ENCODE measurements at regions not wholly inside any gene's neighbourhood (a gene's known extent, or its start where the extent isn't known, plus 50 kb on each side); places are given as distances from the start of the nearest gene placed in this dataset.

- Histone ChIP-seq H3K9me3 (ENCODE audit: low read length) (no peaks in the 10 kb centered on the region), H3K4me1 (ENCODE audit: insufficient read depth, low read length, poor library complexity, severe bottlenecking) (no peaks in the 10 kb centered on the region), H3K27ac (ENCODE audit: low read depth, low read length, poor library complexity, severe bottlenecking) (no peak overlapping the region), H3K9me2 (ENCODE audit: insufficient read depth, low read length) (no peaks in the 10 kb centered on the region), H2AFZ (ENCODE audit: low read length) (no peak overlapping the region), H4K20me1 (ENCODE audit: insufficient read depth, low read length) (no peaks in the 10 kb centered on the region), H3K4me2 (ENCODE audit: low read length) (no peak overlapping the region), H3K4me3 (ENCODE audit: low read depth, low read length, poor library complexity, severe bottlenecking) (no peak overlapping the region), H3K36me3 (ENCODE audit: insufficient read depth, low read length) (no peaks in the 10 kb centered on the region), H3K79me2 (ENCODE audit: insufficient read depth, low read depth, low read length) (no peaks in the 10 kb centered on the region)
- ChIA-PET POLR2A (no interaction called here), CTCF (ENCODE audit: unreplicated experiment) (no interaction called here)
- no peak for DNase-seq (ENCODE audit: low spot score)
- no peak for TF ChIP-seq EZH2phosphoT487 (IDR thresholded peaks at IDR 0.05; ENCODE audit: borderline replicate concordance, low read depth, low read length)
- TF ChIP-seq, protein P1, sequence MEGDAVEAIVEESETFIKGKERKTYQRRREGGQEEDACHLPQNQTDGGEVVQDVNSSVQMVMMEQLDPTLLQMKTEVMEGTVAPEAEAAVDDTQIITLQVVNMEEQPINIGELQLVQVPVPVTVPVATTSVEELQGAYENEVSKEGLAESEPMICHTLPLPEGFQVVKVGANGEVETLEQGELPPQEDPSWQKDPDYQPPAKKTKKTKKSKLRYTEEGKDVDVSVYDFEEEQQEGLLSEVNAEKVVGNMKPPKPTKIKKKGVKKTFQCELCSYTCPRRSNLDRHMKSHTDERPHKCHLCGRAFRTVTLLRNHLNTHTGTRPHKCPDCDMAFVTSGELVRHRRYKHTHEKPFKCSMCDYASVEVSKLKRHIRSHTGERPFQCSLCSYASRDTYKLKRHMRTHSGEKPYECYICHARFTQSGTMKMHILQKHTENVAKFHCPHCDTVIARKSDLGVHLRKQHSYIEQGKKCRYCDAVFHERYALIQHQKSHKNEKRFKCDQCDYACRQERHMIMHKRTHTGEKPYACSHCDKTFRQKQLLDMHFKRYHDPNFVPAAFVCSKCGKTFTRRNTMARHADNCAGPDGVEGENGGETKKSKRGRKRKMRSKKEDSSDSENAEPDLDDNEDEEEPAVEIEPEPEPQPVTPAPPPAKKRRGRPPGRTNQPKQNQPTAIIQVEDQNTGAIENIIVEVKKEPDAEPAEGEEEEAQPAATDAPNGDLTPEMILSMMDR (conservative IDR thresholded peaks at IDR 0.05; ENCODE audit: low read length) = no peak
- intact Hi-C loops (cut with micrococcal nuclease; ENCODE audit: unreplicated experiment) = no loop called here
- BruUV-seq (replicated peaks) = no TSS peak
Measured at GRCh38 chr6:96685702-96686101, 122.8 kb downstream of the FHL5 start.

GRCh38 chr6:96683819-96684528, 121.0 kb downstream of the FHL5 start:
- H3K4me3 ChIP-seq (ENCODE audit: low read depth, low read length, poor library complexity, severe bottlenecking) = no peak overlapping the region
- H4K20me1 ChIP-seq (ENCODE audit: insufficient read depth, low read length) = no peaks in the 10 kb centered on the region
- POLR2A ChIA-PET = interaction anchor here (0.8 kb wide), 2 partner anchors 9 to 33 kb away, joined by 3 read pairs; no protein-coding TSS in a partner anchor
- intact Hi-C loops (cut with micrococcal nuclease; ENCODE audit: unreplicated experiment) = no loop called here
- no peak for DNase-seq (ENCODE audit: low spot score)
- no peaks in the 10 kb centered on the region for H3K9me2 ChIP-seq (ENCODE audit: insufficient read depth, low read length)
- H3K9me3 ChIP-seq (ENCODE audit: low read length) = no peaks in the 10 kb centered on the region
- no peak overlapping the region for H3K27ac ChIP-seq (ENCODE audit: low read depth, low read length, poor library complexity, severe bottlenecking)
- TF ChIP-seq, protein P1 (conservative IDR thresholded peaks at IDR 0.05; ENCODE audit: low read length) = no peak
- TF ChIP-seq EZH2phosphoT487 (IDR thresholded peaks at IDR 0.05; ENCODE audit: borderline replicate concordance, low read depth, low read length) = no peak
- no peaks in the 10 kb centered on the region for H3K79me2 ChIP-seq (ENCODE audit: insufficient read depth, low read depth, low read length)
- H3K36me3 ChIP-seq (ENCODE audit: insufficient read depth, low read length) = no peaks in the 10 kb centered on the region
- H2AFZ ChIP-seq (ENCODE audit: low read length) = no peak overlapping the region
- CTCF ChIA-PET (ENCODE audit: unreplicated experiment) = no interaction called here
- H3K4me1 ChIP-seq (ENCODE audit: insufficient read depth, low read length, poor library complexity, severe bottlenecking) = no peaks in the 10 kb centered on the region
- H3K4me2 ChIP-seq (ENCODE audit: low read length) = no peak overlapping the region
- BruUV-seq (replicated peaks) = no TSS peak

- TF ChIP-seq, protein P1 (conservative IDR thresholded peaks at IDR 0.05; ENCODE audit: low read length) = no peak
- no peak for TF ChIP-seq EZH2phosphoT487 (IDR thresholded peaks at IDR 0.05; ENCODE audit: borderline replicate concordance, low read depth, low read length)
- DNase-seq (ENCODE audit: low spot score) = no peak
- no peak overlapping the region for H3K4me3 ChIP-seq (ENCODE audit: low read depth, low read length, poor library complexity, severe bottlenecking)
- no peak overlapping the region for H3K4me2 ChIP-seq (ENCODE audit: low read length)
- no peaks in the 10 kb centered on the region for H3K9me3 ChIP-seq (ENCODE audit: low read length)
- H3K9me2 ChIP-seq (ENCODE audit: insufficient read depth, low read length) = no peaks in the 10 kb centered on the region
- H3K79me2 ChIP-seq (ENCODE audit: insufficient read depth, low read depth, low read length) = no peaks in the 10 kb centered on the region
- H4K20me1 ChIP-seq (ENCODE audit: insufficient read depth, low read length) = no peaks in the 10 kb centered on the region
- ChIA-PET POLR2A (no interaction called here), CTCF (ENCODE audit: unreplicated experiment) (no interaction called here)
- no TSS peak for BruUV-seq (replicated peaks)
- no peak overlapping the region for H2AFZ ChIP-seq (ENCODE audit: low read length)
- no peak overlapping the region for H3K27ac ChIP-seq (ENCODE audit: low read depth, low read length, poor library complexity, severe bottlenecking)
- intact Hi-C loops (cut with micrococcal nuclease; ENCODE audit: unreplicated experiment) = no loop called here
- H3K36me3 ChIP-seq (ENCODE audit: insufficient read depth, low read length) = no peaks in the 10 kb centered on the region
- H3K4me1 ChIP-seq (ENCODE audit: insufficient read depth, low read length, poor library complexity, severe bottlenecking) = no peaks in the 10 kb centered on the region
Measured at GRCh38 chr6:96682017-96682416, 119.1 kb downstream of the FHL5 start.

Data from OCI-LY7 (cell line).